Liver (tissue), 8 donors: ENCODE measurements at regions not wholly inside any gene's neighbourhood (a gene's known extent, or its start where the extent isn't known, plus 50 kb on each side); places are given as distances from the start of the nearest gene placed in this dataset.

Experiments used
- DNase-seq: peaks from one replicate; pipeline ENCODE4 v3.0.0-alpha.2; 2017; ENCODE audit warnings: low spot score
- H3K27ac ChIP-seq, 2 donors: one replicate each; pipeline ENCODE4 v1.7.0; 2013; ENCODE audit warnings: inconsistent platforms in 2 of 2, low read length in 2 of 2, control low read depth in 1 of 2, low read depth in 1 of 2, mild to moderate bottlenecking in 1 of 2
- H3K27me3 ChIP-seq, 4 donors: one replicate each; pipeline versions ENCODE4 v1.6.1 to v1.7.0; 2013; ENCODE audit warnings: low read length in 3 of 4, inconsistent platforms in 1 of 4, mild to moderate bottlenecking in 1 of 4, moderate library complexity in 1 of 4; ENCODE audit not compliant: control insufficient read depth in 4 of 4, insufficient read depth in 4 of 4
- H3K36me3 ChIP-seq, 4 donors: one replicate each; pipeline versions ENCODE4 v1.6.1 to v1.7.0; 2013; ENCODE audit warnings: low read length in 3 of 4, mild to moderate bottlenecking in 3 of 4, low read depth in 1 of 4, moderate library complexity in 1 of 4; ENCODE audit not compliant: control insufficient read depth in 4 of 4, insufficient read depth in 3 of 4
- H3K4me1 ChIP-seq, 4 donors: one replicate each; pipeline versions ENCODE4 v1.6.1 to v1.7.0; 2013; ENCODE audit warnings: low read length in 3 of 4, mild to moderate bottlenecking in 3 of 4, moderate library complexity in 1 of 4; ENCODE audit not compliant: control insufficient read depth in 4 of 4, insufficient read depth in 4 of 4
- H3K4me3 ChIP-seq, 3 donors: one replicate each; pipeline versions ENCODE4 v1.6.1 to v1.7.0; 2013; ENCODE audit warnings: low read length in 3 of 3, control low read depth in 1 of 3, low read depth in 1 of 3, mild to moderate bottlenecking in 1 of 3
- H3K9ac ChIP-seq, 2 donors: one replicate each; pipeline ENCODE4 v1.7.0; 2013; ENCODE audit warnings: low read length in 2 of 2, mild to moderate bottlenecking in 2 of 2, moderate library complexity in 2 of 2, control low read depth in 1 of 2, low read depth in 1 of 2
- H3K9me3 ChIP-seq, 4 donors: one replicate each; pipeline versions ENCODE4 v1.6.1 to v1.7.0; 2013; ENCODE audit warnings: low read length in 3 of 4; ENCODE audit not compliant: control insufficient read depth in 4 of 4
- CTCF ChIP-seq: fragments of 150-350 bp; IDR thresholded peaks from 2 replicates; pipeline ENCODE4 v1.5.1; 2017; ENCODE audit warnings: improper control_type of control experiment, low read depth, low read length; ENCODE audit not compliant: missing input control
- EGR1 ChIP-seq, 2 donors: IDR thresholded peaks; 2 replicates each; pipeline ENCODE4 v1.6.1; 2016 to 2018; ENCODE audit warnings: antibody characterized with exemption in 2 of 2, low read depth in 2 of 2
- FOXA1 ChIP-seq: IDR thresholded peaks from 2 replicates; pipeline ENCODE4 v1.6.1; 2016; ENCODE audit warnings: antibody characterized with exemption
- FOXA2 ChIP-seq: IDR thresholded peaks from 2 replicates; pipeline ENCODE4 v1.6.1; 2016; ENCODE audit warnings: antibody characterized with exemption
- GABPA ChIP-seq, 2 donors: IDR thresholded peaks in 1 of 2; conservative IDR thresholded peaks in 1 of 2; 2 replicates each; pipeline ENCODE4 v1.6.1; 2016; ENCODE audit warnings: antibody characterized with exemption in 2 of 2, mild to moderate bottlenecking in 1 of 2, moderate library complexity in 1 of 2
- HNF4A ChIP-seq, 2 donors: conservative IDR thresholded peaks; 2 replicates each; pipeline ENCODE4 v1.6.1; 2016; ENCODE audit warnings: antibody characterized with exemption in 2 of 2, mild to moderate bottlenecking in 2 of 2
- JUND ChIP-seq, 2 donors: IDR thresholded peaks; 2 replicates each; pipeline ENCODE4 v1.6.1; 2016; ENCODE audit warnings: antibody characterized with exemption in 2 of 2
- NR2F2 ChIP-seq: IDR thresholded peaks from 2 replicates; pipeline ENCODE4 v1.6.1; 2016; ENCODE audit warnings: antibody characterized with exemption
- RAD21 ChIP-seq, 2 donors: IDR thresholded peaks; 2 replicates each; pipeline ENCODE4 v1.6.1; 2016; ENCODE audit warnings: antibody characterized with exemption in 2 of 2, mild to moderate bottlenecking in 2 of 2
- REST ChIP-seq: IDR thresholded peaks from 2 replicates; pipeline ENCODE4 v1.6.1; 2016; ENCODE audit warnings: antibody characterized with exemption, mild to moderate bottlenecking
- RXRA ChIP-seq, 2 donors: IDR thresholded peaks; 2 replicates each; pipeline ENCODE4 v1.6.1; 2017 to 2018; ENCODE audit warnings: antibody characterized with exemption in 2 of 2, mild to moderate bottlenecking in 1 of 2
- SP1 ChIP-seq: IDR thresholded peaks from 2 replicates; pipeline ENCODE4 v1.6.1; 2018; ENCODE audit warnings: antibody characterized with exemption, mild to moderate bottlenecking
- TAF1 ChIP-seq: conservative IDR thresholded peaks from 2 replicates; pipeline ENCODE4 v1.6.1; 2016; ENCODE audit warnings: antibody characterized with exemption, mild to moderate bottlenecking
- YY1 ChIP-seq: IDR thresholded peaks from 2 replicates; pipeline ENCODE4 v1.6.1; 2016; ENCODE audit warnings: antibody characterized with exemption, mild to moderate bottlenecking
- whole genome bisulfite sequencing: extraction: QIAGEN DNeasy Blood & Tissue Kit; methylation state at CpG from one replicate; pipeline ENCODE4 v1.1.7; 2013; 5-methylcytosine and 5-hydroxymethylcytosine counted together
- TF ChIP-seq, protein P1 (sequence below): IDR thresholded peaks from 2 replicates; pipeline ENCODE4 v1.6.1; 2016; ENCODE audit warnings: antibody characterized with exemption
- TF ChIP-seq, protein P2 (sequence below): IDR thresholded peaks from 2 replicates; pipeline ENCODE4 v1.6.1; 2016; ENCODE audit warnings: antibody characterized with exemption
- TF ChIP-seq, protein P3 (sequence below): IDR thresholded peaks from 2 replicates; pipeline ENCODE4 v1.6.1; 2016; ENCODE audit warnings: antibody characterized with exemption
- donor health status: healthy.
- donor health status: healthy.
- donor health status: healthy.
- donor health status: healthy.
- donor health status: healthy.

GRCh38 chr9:31807574-31808256, 576.7 kb upstream of the ACO1 start:
- Histone ChIP-seq H3K9me3 (no peaks in the 10 kb centered on the region), H3K36me3 (no peaks in the 10 kb centered on the region), H3K9ac (no peak overlapping the region), H3K27me3 (no peaks in the 10 kb centered on the region), H3K4me1 (no peaks in the 10 kb centered on the region), H3K27ac (no peak overlapping the region), H3K4me3 (no peak overlapping the region)
- TF ChIP-seq YY1 (no peak), FOXA1 (no peak), CTCF (no peak), NR2F2 (no peak), GABPA (IDR thresholded peaks at IDR 0.05 in 1 of 2, conservative IDR thresholded peaks at IDR 0.05 in 1 of 2) (no peak), JUND (IDR thresholded peaks at IDR 0.05) (no peak), HNF4A (conservative IDR thresholded peaks at IDR 0.05) (no peak), TAF1 (no peak), FOXA2 (no peak), SP1 (no peak), RAD21 (IDR thresholded peaks at IDR 0.05) (no peak), EGR1 (IDR thresholded peaks at IDR 0.05; ENCODE audit: low read depth in 2 of 2) (no peak)
- TF ChIP-seq, protein P1, sequence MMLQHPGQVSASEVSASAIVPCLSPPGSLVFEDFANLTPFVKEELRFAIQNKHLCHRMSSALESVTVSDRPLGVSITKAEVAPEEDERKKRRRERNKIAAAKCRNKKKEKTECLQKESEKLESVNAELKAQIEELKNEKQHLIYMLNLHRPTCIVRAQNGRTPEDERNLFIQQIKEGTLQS: no peak
- TF ChIP-seq, protein P2, sequence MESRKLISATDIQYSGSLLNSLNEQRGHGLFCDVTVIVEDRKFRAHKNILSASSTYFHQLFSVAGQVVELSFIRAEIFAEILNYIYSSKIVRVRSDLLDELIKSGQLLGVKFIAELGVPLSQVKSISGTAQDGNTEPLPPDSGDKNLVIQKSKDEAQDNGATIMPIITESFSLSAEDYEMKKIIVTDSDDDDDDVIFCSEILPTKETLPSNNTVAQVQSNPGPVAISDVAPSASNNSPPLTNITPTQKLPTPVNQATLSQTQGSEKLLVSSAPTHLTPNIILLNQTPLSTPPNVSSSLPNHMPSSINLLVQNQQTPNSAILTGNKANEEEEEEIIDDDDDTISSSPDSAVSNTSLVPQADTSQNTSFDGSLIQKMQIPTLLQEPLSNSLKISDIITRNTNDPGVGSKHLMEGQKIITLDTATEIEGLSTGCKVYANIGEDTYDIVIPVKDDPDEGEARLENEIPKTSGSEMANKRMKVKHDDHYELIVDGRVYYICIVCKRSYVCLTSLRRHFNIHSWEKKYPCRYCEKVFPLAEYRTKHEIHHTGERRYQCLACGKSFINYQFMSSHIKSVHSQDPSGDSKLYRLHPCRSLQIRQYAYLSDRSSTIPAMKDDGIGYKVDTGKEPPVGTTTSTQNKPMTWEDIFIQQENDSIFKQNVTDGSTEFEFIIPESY: no peak
- TF ChIP-seq, protein P3, sequence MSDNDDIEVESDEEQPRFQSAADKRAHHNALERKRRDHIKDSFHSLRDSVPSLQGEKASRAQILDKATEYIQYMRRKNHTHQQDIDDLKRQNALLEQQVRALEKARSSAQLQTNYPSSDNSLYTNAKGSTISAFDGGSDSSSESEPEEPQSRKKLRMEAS: no peak
- 79% methylated on average over 17 of the region's 17 CpGs for WGBS
- no peak for DNase-seq

DNA sequence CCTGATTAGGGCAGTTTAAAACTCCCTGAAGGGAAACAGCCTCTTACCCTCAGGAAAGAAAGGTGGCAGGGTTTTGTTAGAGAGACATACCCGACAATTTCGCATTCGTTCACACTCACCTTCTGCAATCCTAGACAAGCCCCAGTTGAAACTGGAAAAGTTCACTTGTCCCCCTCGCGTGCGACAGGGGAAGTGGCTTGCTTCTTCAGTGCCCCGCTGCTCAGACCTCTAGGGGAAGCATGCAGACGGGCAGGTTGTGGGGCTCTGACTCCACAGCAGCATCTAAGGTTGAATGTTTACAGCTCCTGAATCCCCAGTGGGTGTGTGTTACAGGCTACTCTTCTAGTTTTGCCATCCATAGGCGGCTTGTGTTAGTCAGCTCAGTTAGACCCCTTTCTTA, 575.7 kb upstream of the ACO1 start:
- WGBS: 80% methylated on average over 9 of the region's 9 CpGs
- H3K9ac ChIP-seq: no peak overlapping the region
- H3K27ac ChIP-seq: no peak overlapping the region
- no peak overlapping the region for H3K4me3 ChIP-seq
- H3K36me3 ChIP-seq: no peaks in the 10 kb centered on the region
- no peaks in the 10 kb centered on the region for H3K9me3 ChIP-seq
- no peaks in the 10 kb centered on the region for H3K4me1 ChIP-seq
- no peak for DNase-seq
- no peaks in the 10 kb centered on the region for H3K27me3 ChIP-seq
- TF ChIP-seq EGR1 (IDR thresholded peaks at IDR 0.05; ENCODE audit: low read depth in 2 of 2) (no peak), YY1 (no peak), REST (no peak), RXRA (IDR thresholded peaks at IDR 0.05) (no peak), SP1 (no peak), JUND (IDR thresholded peaks at IDR 0.05) (no peak), HNF4A (conservative IDR thresholded peaks at IDR 0.05) (no peak), RAD21 (IDR thresholded peaks at IDR 0.05) (no peak), FOXA1 (no peak), NR2F2 (no peak), CTCF (no peak), FOXA2 (no peak), GABPA (IDR thresholded peaks at IDR 0.05 in 1 of 2, conservative IDR thresholded peaks at IDR 0.05 in 1 of 2) (no peak), TAF1 (no peak)
- TF ChIP-seq, protein P2: no peak
- TF ChIP-seq, protein P1: no peak
- TF ChIP-seq, protein P3: no peak
